Stimulated activated naive CD8-positive, alpha-beta T cell treated with anti-CD3 and anti-CD28 coated beads, Interleukin-15, Interleukin-2, amounts not matched to agents 100 ng/mL and 50 ng/mL, for 24 hours (primary cell): ENCODE measurements at regions not wholly inside any gene's neighbourhood (a gene's known extent, or its start where the extent isn't known, plus 50 kb on each side); places are given as distances from the start of the nearest gene placed in this dataset.
"Not testable (repeated sequence)": the region's sequence is repeated elsewhere in the genome, so short reads cannot be mapped to it uniquely, and the experiment has no call there.

Source experiments
- H3K27ac Mint-ChIP-seq: one replicate; pipeline ENCODE4 v1.8.0; 2021; ENCODE audit warnings: mild to moderate bottlenecking, mixed read lengths
- H3K27me3 Mint-ChIP-seq: one replicate; pipeline ENCODE4 v1.8.0; 2021; ENCODE audit warnings: mixed read lengths
- H3K36me3 Mint-ChIP-seq: one replicate; pipeline ENCODE4 v1.8.0; 2021; ENCODE audit warnings: low read depth, mixed read lengths
- H3K4me1 Mint-ChIP-seq: one replicate; pipeline ENCODE4 v1.8.0; 2021; ENCODE audit warnings: low read depth, mixed read lengths
- H3K4me3 Mint-ChIP-seq: one replicate; pipeline ENCODE4 v1.8.0; 2021; ENCODE audit warnings: mild to moderate bottlenecking, mixed read lengths
- H3K9me3 Mint-ChIP-seq: one replicate; pipeline ENCODE4 v1.8.0; 2021; ENCODE audit warnings: mixed read lengths

- no peaks in the 10 kb centered on the region for H3K36me3 Mint-ChIP-seq
- peaks cover 12% of the 10 kb centered on the region for H3K4me1 Mint-ChIP-seq
- H3K27me3 Mint-ChIP-seq, result peaks cover 37% of the 10 kb centered on the region
- no peak overlapping the region for H3K27ac Mint-ChIP-seq
- H3K9me3 Mint-ChIP-seq, result no peaks in the 10 kb centered on the region
- no peak overlapping the region for H3K4me3 Mint-ChIP-seq
Measured at GRCh38 chr6:6091608-6092002, 84.9 kb upstream of the NRN1 start.

GRCh38 chr6:6090861-6091607, 84.3 kb upstream of the NRN1 start:
- Mint-ChIP-seq H3K36me3 (no peaks in the 10 kb centered on the region), H3K4me3 (no peak overlapping the region), H3K9me3 (no peaks in the 10 kb centered on the region), H3K4me1 (peaks cover 12% of the 10 kb centered on the region), H3K27ac (no peak overlapping the region), H3K27me3 (peaks cover 37% of the 10 kb centered on the region)

- no peak overlapping the region for H3K27ac Mint-ChIP-seq
- peaks cover 15% of the 10 kb centered on the region for H3K9me3 Mint-ChIP-seq
- no peaks in the 10 kb centered on the region for H3K36me3 Mint-ChIP-seq
- H3K4me1 Mint-ChIP-seq, result peaks cover 4% of the 10 kb centered on the region
- H3K4me3 Mint-ChIP-seq, result no peak overlapping the region
- peaks cover 23% of the 10 kb centered on the region for H3K27me3 Mint-ChIP-seq
Measured at GRCh38 chr6:6085928-6086668, 79.4 kb upstream of the NRN1 start.

GRCh38 chr6:6080975-6081374, 74.2 kb upstream of the NRN1 start:
- no peak overlapping the region for H3K4me3 Mint-ChIP-seq
- no peak overlapping the region for H3K27ac Mint-ChIP-seq
- H3K4me1 Mint-ChIP-seq, result no peaks in the 10 kb centered on the region
- H3K36me3 Mint-ChIP-seq, result no peaks in the 10 kb centered on the region
- peaks cover 31% of the 10 kb centered on the region for H3K27me3 Mint-ChIP-seq
- peaks cover 15% of the 10 kb centered on the region for H3K9me3 Mint-ChIP-seq

- no peak overlapping the region for H3K27ac Mint-ChIP-seq
- H3K9me3 Mint-ChIP-seq, result no peaks in the 10 kb centered on the region
- H3K36me3 Mint-ChIP-seq, result no peaks in the 10 kb centered on the region
- H3K4me1 Mint-ChIP-seq, result no peaks in the 10 kb centered on the region
- H3K27me3 Mint-ChIP-seq, result peaks cover 65% of the 10 kb centered on the region
- H3K4me3 Mint-ChIP-seq, result no peak overlapping the region
Measured at GRCh38 chr6:6074190-6074589, 67.5 kb upstream of the NRN1 start.

DNA sequence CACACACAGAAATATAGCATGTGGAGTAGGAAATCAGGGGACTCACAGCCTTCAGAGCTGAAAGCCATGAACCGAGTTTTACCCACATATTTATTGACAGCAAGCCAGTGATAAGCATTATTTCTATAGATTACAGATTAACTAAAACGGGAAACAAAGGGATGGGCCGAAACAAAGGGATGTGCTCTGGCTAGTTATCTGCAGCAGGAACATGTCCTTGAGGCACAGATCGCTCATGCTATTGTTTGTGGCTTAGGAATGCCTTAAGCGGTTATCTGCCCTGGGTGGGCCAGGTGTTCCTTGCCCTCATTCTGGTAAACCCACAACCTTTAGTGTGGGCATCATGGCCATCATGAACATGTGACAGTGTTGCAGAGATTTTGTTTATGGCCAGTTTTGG, 61.4 kb upstream of the NRN1 start:
- peaks cover 64% of the 10 kb centered on the region for H3K27me3 Mint-ChIP-seq
- not testable (repeated sequence) for H3K9me3 Mint-ChIP-seq, H3K4me3 Mint-ChIP-seq, H3K36me3 Mint-ChIP-seq, H3K27ac Mint-ChIP-seq, H3K4me1 Mint-ChIP-seq

DNA sequence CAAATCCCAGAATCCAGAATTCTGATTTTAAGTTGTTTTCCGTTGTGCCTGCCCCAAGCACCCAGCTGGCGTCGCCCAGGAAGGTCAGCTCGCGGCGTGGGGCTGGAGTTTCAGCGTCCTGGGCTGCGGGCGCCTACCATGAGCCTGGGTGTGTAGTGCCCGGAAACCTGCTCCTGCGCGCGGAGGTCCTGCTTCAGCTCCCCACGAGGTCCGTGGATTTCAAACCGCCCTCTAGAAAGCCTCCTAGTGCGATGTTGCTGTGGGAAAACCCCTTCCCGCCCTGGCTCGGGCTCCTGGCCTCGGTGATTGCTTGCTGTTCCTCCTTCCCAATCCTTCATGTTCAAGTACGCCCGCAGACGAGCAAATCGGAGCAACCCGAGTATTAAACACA, 51.3 kb upstream of the NRN1 start:
- H3K36me3 Mint-ChIP-seq, result no peaks in the 10 kb centered on the region
- no peaks in the 10 kb centered on the region for H3K9me3 Mint-ChIP-seq
- peaks cover 47% of the 10 kb centered on the region for H3K27me3 Mint-ChIP-seq
- H3K4me3 Mint-ChIP-seq, result no peak overlapping the region
- H3K4me1 Mint-ChIP-seq, result no peaks in the 10 kb centered on the region
- no peak overlapping the region for H3K27ac Mint-ChIP-seq

GRCh38 chr6:6057442-6058053, 50.8 kb upstream of the NRN1 start:
- H3K27me3 Mint-ChIP-seq, result peaks cover 48% of the 10 kb centered on the region
- H3K27ac Mint-ChIP-seq, result no peak overlapping the region
- no peaks in the 10 kb centered on the region for H3K9me3 Mint-ChIP-seq
- H3K36me3 Mint-ChIP-seq, result no peaks in the 10 kb centered on the region
- H3K4me3 Mint-ChIP-seq, result no peak overlapping the region
- H3K4me1 Mint-ChIP-seq, result no peaks in the 10 kb centered on the region
